NCI-H1694 (cell line): ENCODE measurements at regions not wholly inside any gene's neighbourhood (a gene's known extent, or its start where the extent isn't known, plus 50 kb on each side); places are given as distances from the start of the nearest gene placed in this dataset.
A peak's percentile ranks its signal among the peaks of the same experiment; 100 is the strongest.
"Not testable (repeated sequence)": the region's sequence is repeated elsewhere in the genome, so short reads cannot be mapped to it uniquely, and the experiment has no call there.

Experiments used
- DNase-seq: peaks from one replicate; lab custom pipeline; 2025; lab: John Stamatoyannopoulos, UW

- no peak for DNase-seq
Measured at GRCh38 chr6:168177103-168177891, 98.3 kb upstream of the FRMD1 start.

- DNase-seq: no peak
Measured at GRCh38 chr6:168171673-168172353, 92.8 kb upstream of the FRMD1 start.

- DNase-seq: no peak
Measured at GRCh38 chr6:168170841-168171601, 92.0 kb upstream of the FRMD1 start.

GRCh38 chr6:168169624-168170023 lies 90.6 kb upstream of the FRMD1 start:
- DNase-seq: no peak

GRCh38 chr6:168168936-168169335 lies 89.9 kb upstream of the FRMD1 start:
- not testable (repeated sequence) for DNase-seq

- not testable (repeated sequence) for DNase-seq
Measured at GRCh38 chr6:168168330-168168729, 89.3 kb upstream of the FRMD1 start.

GRCh38 chr6:168167431-168168315 lies 88.7 kb upstream of the FRMD1 start:
- DNase-seq: no peak

- DNase-seq: no peak
Measured at GRCh38 chr6:168166627-168167026, 87.6 kb upstream of the FRMD1 start.

- DNase-seq: no peak
Measured at GRCh38 chr6:168165891-168166290, 86.9 kb upstream of the FRMD1 start.

- DNase-seq: no peak
Measured at GRCh38 chr6:168165373-168165772, 86.4 kb upstream of the FRMD1 start.

- no peak for DNase-seq
Measured at GRCh38 chr6:168164462-168165061, 85.5 kb upstream of the FRMD1 start.

- DNase-seq: no peak
Measured at GRCh38 chr6:168163096-168163731, 84.2 kb upstream of the FRMD1 start.

- no peak for DNase-seq
Measured at GRCh38 chr6:168162366-168162765, 83.4 kb upstream of the FRMD1 start.

- DNase-seq: no peak
Measured at GRCh38 chr6:168161371-168161750, 82.3 kb upstream of the FRMD1 start.

- no peak for DNase-seq
Measured at GRCh38 chr6:168160506-168161370, 81.7 kb upstream of the FRMD1 start.

GRCh38 chr6:168159506-168159905 lies 80.5 kb upstream of the FRMD1 start:
- peak; percentile 5 for DNase-seq

GRCh38 chr6:168158980-168159349 lies 80.0 kb upstream of the FRMD1 start:
- no peak for DNase-seq

GRCh38 chr6:168158213-168158979 lies 79.4 kb upstream of the FRMD1 start:
- no peak for DNase-seq
